Large intestine (tissue), 3 donors: ENCODE measurements at regions not wholly inside any gene's neighbourhood (a gene's known extent, or its start where the extent isn't known, plus 50 kb on each side); places are given as distances from the start of the nearest gene placed in this dataset.

ENCODE experiments used
- DNase-seq, 2 donors: peaks; one replicate each; pipeline versions ENCODE4 v3.0.0 to v3.0.0-alpha.2; 2013
- H3K27ac ChIP-seq: one replicate; pipeline ENCODE4 v1.5.1; 2013; ENCODE audit warnings: low read length
- H3K27me3 ChIP-seq: 2 replicates; pipeline ENCODE4 v1.6.1; 2013; ENCODE audit warnings: low read length; ENCODE audit not compliant: control insufficient read depth, insufficient read depth
- H3K36me3 ChIP-seq: 2 replicates; pipeline ENCODE4 v1.6.1; 2013; ENCODE audit warnings: low read length; ENCODE audit not compliant: control insufficient read depth, insufficient read depth
- H3K4me1 ChIP-seq: one replicate; pipeline ENCODE4 v1.6.1; 2013; ENCODE audit warnings: low read length; ENCODE audit not compliant: control insufficient read depth, insufficient read depth
- H3K4me3 ChIP-seq: one replicate; pipeline ENCODE4 v1.5.1; 2013; ENCODE audit warnings: low read length
- H3K9me3 ChIP-seq: one replicate; pipeline ENCODE4 v1.6.1; 2013; ENCODE audit warnings: mild to moderate bottlenecking, low read depth, low read length, moderate library complexity; ENCODE audit not compliant: control insufficient read depth
- WGBS: methylation state at CpG from one replicate; pipeline ENCODE4 v1.1.5; 2013; ENCODE audit warnings: low lambda C conversion rate; ENCODE audit not compliant: insufficient coverage; 5-methylcytosine and 5-hydroxymethylcytosine counted together

- Histone ChIP-seq H3K4me1 (no peaks in the 10 kb centered on the region), H3K4me3 (no peak overlapping the region), H3K9me3 (no peaks in the 10 kb centered on the region), H3K36me3 (no peaks in the 10 kb centered on the region), H3K27me3 (no peaks in the 10 kb centered on the region), H3K27ac (no peak overlapping the region)
- WGBS: no CpG with 5 or more reads among the region's 5 CpGs
- DNase-seq: no peak
Measured at GRCh38 chr15:94579286-94579685, 347.9 kb downstream of the MCTP2 start.

DNA sequence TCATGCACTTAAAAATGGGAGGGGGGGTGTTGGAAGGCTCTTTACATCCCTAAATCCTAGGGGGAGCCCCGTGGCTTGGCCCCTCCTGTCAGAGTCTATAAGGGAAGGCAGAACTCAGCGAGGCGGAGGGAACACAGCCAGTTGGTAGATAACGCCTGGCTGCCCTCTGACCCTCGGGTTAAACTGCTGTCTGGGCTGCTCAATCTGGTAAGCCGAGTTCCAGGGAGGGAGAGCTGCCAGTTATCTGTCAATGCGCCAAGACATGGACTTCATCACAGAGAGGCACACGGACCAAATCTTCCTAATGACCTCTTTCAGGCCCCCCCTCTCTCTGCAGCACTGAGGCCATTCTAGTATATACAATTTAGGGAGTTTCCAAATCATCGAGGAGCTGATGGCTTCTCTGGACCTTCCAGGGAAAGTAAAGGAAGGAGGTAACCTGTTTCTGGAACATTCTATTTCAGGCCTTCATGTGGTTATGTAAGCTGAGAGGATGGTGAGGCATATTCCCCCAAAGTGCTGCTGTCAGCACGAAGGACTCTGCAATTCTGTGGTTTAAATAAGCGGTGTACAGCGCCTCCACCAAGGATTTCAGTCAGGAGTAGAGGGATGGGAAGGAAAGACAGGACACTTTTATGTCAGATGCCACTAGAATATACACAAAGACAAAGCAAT, 349.0 kb downstream of the MCTP2 start:
- no peaks in the 10 kb centered on the region for H3K27me3 ChIP-seq
- no peaks in the 10 kb centered on the region for H3K36me3 ChIP-seq
- WGBS: no CpG with 5 or more reads among the region's 12 CpGs
- H3K27ac ChIP-seq: no peak overlapping the region
- no peaks in the 10 kb centered on the region for H3K4me1 ChIP-seq
- DNase-seq: no peak
- H3K9me3 ChIP-seq: no peaks in the 10 kb centered on the region
- H3K4me3 ChIP-seq: no peak overlapping the region

- no peak for DNase-seq
- Histone ChIP-seq H3K4me1 (no peaks in the 10 kb centered on the region), H3K9me3 (no peaks in the 10 kb centered on the region), H3K27me3 (no peaks in the 10 kb centered on the region), H3K27ac (no peak overlapping the region), H3K36me3 (no peaks in the 10 kb centered on the region), H3K4me3 (no peak overlapping the region)
- no CpG with 5 or more reads among the region's 3 CpGs for WGBS
Measured at GRCh38 chr15:94582368-94582767, 351.0 kb downstream of the MCTP2 start.

DNA sequence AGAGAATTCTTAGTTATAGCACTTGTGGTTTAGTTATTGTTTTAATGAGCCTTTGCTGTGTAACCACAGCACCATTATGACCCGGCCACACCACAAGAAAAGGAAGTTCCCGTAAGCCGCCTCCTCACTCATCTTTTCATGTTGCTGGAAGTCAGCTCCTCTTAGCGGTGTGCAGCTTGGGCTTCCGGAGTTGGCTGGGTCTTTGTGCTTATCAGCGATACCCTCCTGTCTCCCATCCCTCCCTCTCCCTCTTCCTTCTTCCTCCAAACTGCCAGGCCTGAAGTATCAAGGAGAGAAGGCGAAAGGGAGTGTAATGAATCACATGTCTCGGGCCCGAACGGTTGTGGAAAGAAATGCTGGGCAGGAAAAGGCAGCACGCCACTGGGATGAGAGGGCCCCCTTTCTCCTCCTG, 353.5 kb downstream of the MCTP2 start:
- no peaks in the 10 kb centered on the region for H3K27me3 ChIP-seq
- H3K4me3 ChIP-seq: no peak overlapping the region
- H3K36me3 ChIP-seq: no peaks in the 10 kb centered on the region
- H3K27ac ChIP-seq: no peak overlapping the region
- H3K9me3 ChIP-seq: no peaks in the 10 kb centered on the region
- DNase-seq: no peak
- WGBS: no CpG with 5 or more reads among the region's 11 CpGs
- no peaks in the 10 kb centered on the region for H3K4me1 ChIP-seq

GRCh38 chr15:94586099-94586498, 354.7 kb downstream of the MCTP2 start:
- 0% methylated on average over 1 of the region's 3 CpGs for WGBS
- Histone ChIP-seq H3K4me3 (no peak overlapping the region), H3K27me3 (no peaks in the 10 kb centered on the region), H3K36me3 (no peaks in the 10 kb centered on the region), H3K27ac (no peak overlapping the region), H3K9me3 (no peaks in the 10 kb centered on the region), H3K4me1 (no peaks in the 10 kb centered on the region)
- no peak for DNase-seq

GRCh38 chr15:94587113-94587512, 355.8 kb downstream of the MCTP2 start:
- H3K36me3 ChIP-seq: no peaks in the 10 kb centered on the region
- no CpG with 5 or more reads among the region's 2 CpGs for WGBS
- no peaks in the 10 kb centered on the region for H3K9me3 ChIP-seq
- H3K4me3 ChIP-seq: no peak overlapping the region
- DNase-seq: no peak
- no peaks in the 10 kb centered on the region for H3K27me3 ChIP-seq
- H3K27ac ChIP-seq: no peak overlapping the region
- no peaks in the 10 kb centered on the region for H3K4me1 ChIP-seq

DNA sequence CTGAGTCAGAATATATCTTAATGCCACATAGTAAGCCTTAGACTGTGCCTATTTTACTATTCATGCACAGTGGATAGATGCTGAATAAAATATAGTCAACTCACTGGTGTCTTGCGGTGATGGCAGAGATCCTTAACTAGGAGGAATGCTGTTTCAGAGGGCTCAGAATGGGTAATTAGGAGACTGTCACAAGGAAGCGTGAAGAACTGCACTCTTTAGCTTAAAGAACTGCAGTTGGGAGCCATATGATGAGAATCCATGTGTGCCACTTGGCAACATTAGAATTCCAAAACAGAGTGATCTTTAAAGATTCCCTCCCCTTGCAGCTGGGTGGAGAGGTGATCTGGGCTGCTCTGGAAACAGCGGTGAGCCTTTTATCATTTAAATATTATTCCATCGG, 357.6 kb downstream of the MCTP2 start:
- no peaks in the 10 kb centered on the region for H3K36me3 ChIP-seq
- no peak for DNase-seq
- H3K27ac ChIP-seq: no peak overlapping the region
- H3K4me1 ChIP-seq: no peaks in the 10 kb centered on the region
- no peaks in the 10 kb centered on the region for H3K9me3 ChIP-seq
- no peak overlapping the region for H3K4me3 ChIP-seq
- 90% methylated on average over 3 of the region's 4 CpGs for WGBS
- H3K27me3 ChIP-seq: no peaks in the 10 kb centered on the region

DNA sequence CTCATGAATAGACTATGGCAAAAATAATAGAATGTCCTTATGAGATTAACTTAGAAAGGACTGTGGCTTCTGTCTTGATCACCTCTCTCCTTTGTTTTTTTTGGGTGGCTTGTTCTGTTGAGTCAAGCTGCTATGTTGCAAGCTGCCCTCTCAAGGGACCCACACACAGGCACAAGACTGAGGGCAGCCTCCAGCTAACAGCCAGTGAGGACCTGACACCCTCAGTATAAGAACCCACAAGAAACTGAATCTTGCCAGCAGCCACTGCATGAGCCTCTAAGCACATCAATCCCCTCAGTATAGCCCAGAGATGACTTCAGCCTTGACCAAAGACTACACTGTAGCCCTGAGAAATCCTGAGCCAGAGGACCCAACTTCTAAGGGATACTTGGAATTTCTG, 361.1 kb downstream of the MCTP2 start:
- H3K27ac ChIP-seq: no peak overlapping the region
- DNase-seq: no peak
- H3K9me3 ChIP-seq: no peaks in the 10 kb centered on the region
- no peak overlapping the region for H3K4me3 ChIP-seq
- H3K4me1 ChIP-seq: no peaks in the 10 kb centered on the region
- H3K36me3 ChIP-seq: no peaks in the 10 kb centered on the region
- no peaks in the 10 kb centered on the region for H3K27me3 ChIP-seq

GRCh38 chr15:94596707-94597106, 365.3 kb downstream of the MCTP2 start:
- Histone ChIP-seq H3K9me3 (no peaks in the 10 kb centered on the region), H3K27me3 (no peaks in the 10 kb centered on the region), H3K36me3 (no peaks in the 10 kb centered on the region), H3K27ac (no peak overlapping the region), H3K4me1 (no peaks in the 10 kb centered on the region), H3K4me3 (no peak overlapping the region)
- DNase-seq: no peak
- no CpG with 5 or more reads among the region's 1 CpG for WGBS

GRCh38 chr15:94600505-94600904, 369.1 kb downstream of the MCTP2 start:
- DNase-seq: no peak
- Histone ChIP-seq H3K36me3 (no peaks in the 10 kb centered on the region), H3K27ac (no peak overlapping the region), H3K9me3 (no peaks in the 10 kb centered on the region), H3K4me3 (no peak overlapping the region), H3K27me3 (no peaks in the 10 kb centered on the region), H3K4me1 (no peaks in the 10 kb centered on the region)
- WGBS: 80% methylated on average over 4 of the region's 8 CpGs

GRCh38 chr15:94602754-94603470, 371.6 kb downstream of the MCTP2 start:
- Histone ChIP-seq H3K4me3 (no peak overlapping the region), H3K27me3 (no peaks in the 10 kb centered on the region), H3K36me3 (no peaks in the 10 kb centered on the region), H3K9me3 (no peaks in the 10 kb centered on the region), H3K27ac (no peak overlapping the region), H3K4me1 (no peaks in the 10 kb centered on the region)
- no CpG with 5 or more reads among the region's 8 CpGs for WGBS
- no peak for DNase-seq
